HUES6 (cell line): ENCODE measurements at regions not wholly inside any gene's neighbourhood (a gene's known extent, or its start where the extent isn't known, plus 50 kb on each side); places are given as distances from the start of the nearest gene placed in this dataset.

Source experiments
- H3K27ac ChIP-seq: 2 replicates; pipeline ENCODE4 v1.7.0; 2013; ENCODE audit warnings: low read depth, mild to moderate bottlenecking, low read length, inconsistent platforms
- H3K27me3 ChIP-seq: 2 replicates; pipeline ENCODE4 v1.6.1; 2013; ENCODE audit warnings: low read length; ENCODE audit not compliant: control insufficient read depth, insufficient read depth
- H3K36me3 ChIP-seq: 2 replicates; pipeline ENCODE4 v1.6.1; 2013; ENCODE audit warnings: low read length; ENCODE audit not compliant: control insufficient read depth, insufficient read depth
- H3K4me1 ChIP-seq: 2 replicates; pipeline ENCODE4 v1.6.1; 2013; ENCODE audit warnings: low read length; ENCODE audit not compliant: control insufficient read depth, insufficient read depth
- H3K4me3 ChIP-seq: 2 replicates; pipeline ENCODE4 v1.5.1; 2013; ENCODE audit warnings: low read depth, low read length
- H3K9ac ChIP-seq: one replicate; pipeline ENCODE4 v1.6.1; 2013; ENCODE audit warnings: mild to moderate bottlenecking, low read length
- H3K9me3 ChIP-seq: 2 replicates; pipeline ENCODE4 v1.6.1; 2013; ENCODE audit warnings: low read depth, low read length; ENCODE audit not compliant: control insufficient read depth, insufficient read depth

DNA sequence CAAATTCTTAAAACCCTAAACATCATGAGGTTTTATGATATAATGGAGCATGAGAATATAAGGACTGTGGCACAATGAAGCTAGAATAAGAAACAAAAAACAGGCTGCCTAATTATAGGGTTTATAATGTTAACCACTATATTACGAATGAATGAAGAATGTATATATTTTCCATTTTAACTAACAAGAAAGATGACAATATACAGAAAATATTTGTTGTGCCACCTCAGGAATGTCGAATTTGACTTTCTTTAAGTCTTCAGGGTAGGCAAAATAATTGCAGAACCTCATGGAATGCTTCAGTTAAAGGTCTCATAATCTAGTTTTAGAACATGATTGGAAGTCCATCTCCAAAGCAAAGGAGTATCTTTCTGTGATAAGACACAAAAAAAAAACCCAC is 282.9 kb upstream of the SLC8A1 start:
- peaks cover 9% of the 10 kb centered on the region for H3K4me1 ChIP-seq
- H3K27ac ChIP-seq, result no peak overlapping the region
- H3K9ac ChIP-seq, result no peak overlapping the region
- no peaks in the 10 kb centered on the region for H3K36me3 ChIP-seq
- H3K9me3 ChIP-seq, result no peaks in the 10 kb centered on the region
- H3K4me3 ChIP-seq, result no peak overlapping the region
- no peaks in the 10 kb centered on the region for H3K27me3 ChIP-seq

DNA sequence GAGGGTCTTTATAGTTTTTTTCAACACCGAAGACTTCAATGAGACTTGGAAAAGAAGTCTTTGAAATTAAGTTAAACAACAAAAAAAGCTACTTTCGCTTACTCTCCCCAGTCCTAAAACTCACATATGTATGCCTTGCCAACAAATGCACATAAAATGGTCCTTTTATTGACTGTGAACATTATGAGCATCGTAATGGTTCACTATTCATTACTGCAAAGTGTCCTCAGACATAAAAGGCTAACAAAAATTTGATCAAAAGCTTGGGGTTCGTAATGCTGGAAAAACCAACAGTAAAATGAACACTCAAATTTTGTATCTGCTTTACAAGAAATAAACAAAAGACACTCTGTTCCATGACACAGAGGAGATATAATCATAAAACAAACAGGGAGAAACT is 285.3 kb upstream of the SLC8A1 start:
- H3K36me3 ChIP-seq, result no peaks in the 10 kb centered on the region
- no peaks in the 10 kb centered on the region for H3K27me3 ChIP-seq
- no peak overlapping the region for H3K9ac ChIP-seq
- H3K4me1 ChIP-seq, result peaks cover 9% of the 10 kb centered on the region
- no peaks in the 10 kb centered on the region for H3K9me3 ChIP-seq
- H3K4me3 ChIP-seq, result no peak overlapping the region
- no peak overlapping the region for H3K27ac ChIP-seq

DNA sequence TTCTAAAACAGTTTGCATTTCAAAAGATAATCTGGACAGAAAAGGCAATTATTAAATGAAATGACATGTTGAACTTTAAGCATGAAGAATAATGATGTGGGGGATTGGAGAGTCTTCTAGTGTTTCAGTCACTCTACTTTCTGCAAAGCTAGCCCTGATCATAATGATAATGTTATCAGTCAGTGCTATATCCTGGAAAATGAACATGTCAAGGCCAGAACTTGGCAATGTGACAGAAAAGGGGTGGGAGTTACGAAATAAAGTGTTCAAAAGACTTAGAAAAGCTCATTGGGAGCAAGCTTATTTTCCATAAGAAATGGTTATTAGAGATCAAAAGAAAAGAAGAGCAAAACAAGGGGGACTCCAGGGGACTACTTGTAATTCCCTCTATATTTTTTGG is 288.5 kb upstream of the SLC8A1 start:
- H3K4me3 ChIP-seq, result no peak overlapping the region
- no peak overlapping the region for H3K9ac ChIP-seq
- no peaks in the 10 kb centered on the region for H3K27me3 ChIP-seq
- H3K36me3 ChIP-seq, result no peaks in the 10 kb centered on the region
- H3K4me1 ChIP-seq, result no peaks in the 10 kb centered on the region
- no peak overlapping the region for H3K27ac ChIP-seq
- no peaks in the 10 kb centered on the region for H3K9me3 ChIP-seq

DNA sequence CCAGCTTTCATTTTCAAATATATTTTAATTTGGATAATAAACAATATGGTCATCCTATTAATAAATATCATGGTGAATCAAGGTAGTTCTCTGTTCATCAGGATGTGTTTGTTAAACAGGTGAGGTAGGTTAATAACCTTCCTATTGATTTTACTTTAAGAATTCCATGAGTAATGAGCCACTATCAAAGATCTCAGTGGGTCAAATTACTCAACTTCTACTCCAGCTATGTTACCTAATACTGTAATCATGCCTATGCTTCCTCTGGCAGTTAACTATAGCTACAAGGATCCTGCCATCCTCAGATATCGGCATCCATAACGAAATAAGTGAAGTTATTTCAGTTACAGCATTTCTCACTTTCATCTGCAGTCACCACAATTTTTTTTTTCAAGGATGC is 289.6 kb upstream of the SLC8A1 start:
- Histone ChIP-seq H3K9ac (no peak overlapping the region), H3K9me3 (no peaks in the 10 kb centered on the region), H3K36me3 (no peaks in the 10 kb centered on the region), H3K27me3 (no peaks in the 10 kb centered on the region), H3K4me3 (no peak overlapping the region), H3K27ac (no peak overlapping the region), H3K4me1 (no peaks in the 10 kb centered on the region)

DNA sequence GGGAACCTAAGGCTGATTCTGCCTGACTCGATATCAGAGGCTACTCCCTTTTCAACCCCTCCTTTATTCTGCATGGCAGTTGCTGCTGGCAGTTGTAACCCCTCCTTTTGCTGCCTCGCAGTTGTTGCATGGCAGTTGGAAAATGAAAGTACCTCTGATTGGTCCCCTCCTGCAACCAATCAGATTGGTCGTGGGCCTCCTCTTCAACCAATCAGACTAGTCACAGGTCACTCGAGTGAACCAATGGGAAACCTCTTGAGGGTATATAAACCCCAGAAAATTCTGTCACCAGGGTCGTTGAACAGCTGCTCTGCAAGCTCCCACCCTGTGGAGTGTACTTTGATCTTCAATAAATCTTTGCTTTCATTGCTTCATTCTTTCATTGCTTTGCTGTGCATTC is 294.3 kb upstream of the SLC8A1 start:
- no peaks in the 10 kb centered on the region for H3K36me3 ChIP-seq
- H3K4me1 ChIP-seq, result no peaks in the 10 kb centered on the region
- H3K9me3 ChIP-seq, result no peaks in the 10 kb centered on the region
- H3K4me3 ChIP-seq, result no peak overlapping the region
- H3K27ac ChIP-seq, result no peak overlapping the region
- no peaks in the 10 kb centered on the region for H3K27me3 ChIP-seq
- H3K9ac ChIP-seq, result no peak overlapping the region

DNA sequence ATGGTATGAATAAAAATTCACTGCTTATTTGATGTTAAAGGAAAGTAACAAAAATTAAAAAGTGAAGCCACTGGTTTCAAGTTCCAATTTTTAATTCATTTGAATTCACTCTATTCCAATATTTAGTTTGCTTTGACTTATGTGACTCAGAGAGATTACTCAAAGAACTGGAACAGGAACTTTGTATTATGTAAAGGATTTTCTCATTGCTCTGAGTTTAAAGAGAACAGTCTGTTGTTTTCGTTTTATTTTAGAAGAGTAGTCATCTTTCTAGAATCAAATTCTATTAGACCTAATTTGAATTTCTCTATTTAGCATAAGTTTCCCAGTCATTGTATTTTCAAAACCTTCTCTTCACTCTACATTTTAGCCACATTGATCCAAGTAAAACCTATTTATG is 300.1 kb upstream of the SLC8A1 start:
- Histone ChIP-seq H3K27me3 (no peaks in the 10 kb centered on the region), H3K4me1 (no peaks in the 10 kb centered on the region), H3K27ac (no peak overlapping the region), H3K4me3 (no peak overlapping the region), H3K9me3 (no peaks in the 10 kb centered on the region), H3K36me3 (no peaks in the 10 kb centered on the region), H3K9ac (no peak overlapping the region)

DNA sequence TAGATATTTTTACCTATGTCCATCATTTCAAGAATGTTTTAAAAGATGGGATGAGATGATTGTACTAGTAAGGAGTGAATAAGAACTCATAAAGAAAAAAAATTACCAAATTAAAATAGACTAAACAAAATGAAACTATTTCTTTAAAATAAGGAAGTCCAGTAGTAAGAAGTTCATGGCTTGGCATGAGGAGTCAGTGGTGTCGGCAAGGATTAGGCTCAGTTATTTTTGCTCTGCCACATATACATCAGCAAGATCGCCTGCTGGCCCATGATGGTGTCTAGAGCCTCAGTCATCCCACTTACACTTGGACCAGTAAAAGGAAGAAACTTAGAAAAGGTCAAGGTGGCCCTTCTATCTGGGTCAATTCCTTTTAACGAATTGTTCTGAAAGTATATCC is 300.9 kb upstream of the SLC8A1 start:
- no peak overlapping the region for H3K4me3 ChIP-seq
- no peaks in the 10 kb centered on the region for H3K36me3 ChIP-seq
- H3K9ac ChIP-seq, result no peak overlapping the region
- no peaks in the 10 kb centered on the region for H3K27me3 ChIP-seq
- H3K27ac ChIP-seq, result no peak overlapping the region
- no peaks in the 10 kb centered on the region for H3K4me1 ChIP-seq
- H3K9me3 ChIP-seq, result no peaks in the 10 kb centered on the region

DNA sequence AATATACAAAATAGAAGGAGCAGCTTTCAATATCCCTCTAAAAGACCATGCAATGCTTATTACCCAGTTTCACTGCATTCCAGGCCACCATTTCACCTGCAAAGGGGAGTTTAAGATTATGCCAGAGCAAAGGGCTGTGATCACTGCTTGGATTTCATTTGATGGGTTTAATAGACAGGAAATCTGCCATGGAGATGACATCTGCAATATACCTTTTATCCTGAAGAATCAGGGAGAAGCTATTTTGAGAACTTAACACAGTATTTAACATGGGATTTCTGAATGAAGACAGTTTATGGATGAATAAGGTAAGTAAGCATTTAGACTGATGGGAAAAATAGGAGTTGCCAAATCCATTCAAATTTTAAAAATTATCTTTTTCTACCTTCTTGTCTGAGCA is 303.0 kb upstream of the SLC8A1 start:
- H3K27me3 ChIP-seq, result no peaks in the 10 kb centered on the region

DNA sequence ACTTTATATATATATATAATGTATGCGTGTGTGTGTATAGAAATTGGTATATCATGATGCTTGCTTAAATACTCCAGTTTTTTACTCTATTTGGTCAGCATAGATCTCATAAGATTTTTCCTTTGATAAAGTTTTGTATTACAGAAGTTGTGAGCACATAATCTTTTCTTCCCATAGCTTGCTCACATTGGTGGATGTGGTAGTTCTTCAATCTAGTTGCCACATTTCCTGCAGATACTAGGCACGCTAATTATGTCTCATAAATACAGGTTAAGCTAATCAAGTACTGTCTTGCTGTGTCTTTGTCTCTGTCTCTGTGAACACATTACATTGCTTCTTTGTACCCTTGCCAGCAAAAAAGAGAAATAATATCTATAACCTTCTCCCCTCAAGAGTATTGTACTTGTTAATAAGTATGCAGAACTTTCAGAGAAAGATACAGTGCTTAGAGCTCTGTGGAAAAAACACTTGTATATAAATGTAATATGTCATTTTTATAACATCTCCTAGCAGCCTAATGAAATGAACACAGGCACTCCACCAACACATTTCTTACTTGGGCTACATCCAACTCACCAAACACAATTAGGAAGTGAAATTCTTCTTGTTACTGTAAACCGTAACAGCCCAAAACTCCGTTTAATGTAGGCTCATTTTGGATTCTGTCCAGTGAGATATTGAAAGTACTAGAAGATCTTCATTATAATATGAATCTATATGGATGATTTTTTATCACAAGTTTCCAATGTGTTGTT is 306.7 kb upstream of the SLC8A1 start:
- H3K9ac ChIP-seq, result no peak overlapping the region
- no peaks in the 10 kb centered on the region for H3K27me3 ChIP-seq
- H3K27ac ChIP-seq, result no peak overlapping the region
- H3K4me1 ChIP-seq, result no peaks in the 10 kb centered on the region
- H3K9me3 ChIP-seq, result no peaks in the 10 kb centered on the region
- H3K36me3 ChIP-seq, result no peaks in the 10 kb centered on the region
- no peak overlapping the region for H3K4me3 ChIP-seq

More for the DNA sequence above, 303.0 kb upstream of the SLC8A1 start:
- no peak overlapping the region for H3K4me3 ChIP-seq
- no peaks in the 10 kb centered on the region for H3K4me1 ChIP-seq
- H3K27ac ChIP-seq, result no peak overlapping the region
- H3K9me3 ChIP-seq, result no peaks in the 10 kb centered on the region
- H3K36me3 ChIP-seq, result no peaks in the 10 kb centered on the region
- H3K9ac ChIP-seq, result no peak overlapping the region

DNA sequence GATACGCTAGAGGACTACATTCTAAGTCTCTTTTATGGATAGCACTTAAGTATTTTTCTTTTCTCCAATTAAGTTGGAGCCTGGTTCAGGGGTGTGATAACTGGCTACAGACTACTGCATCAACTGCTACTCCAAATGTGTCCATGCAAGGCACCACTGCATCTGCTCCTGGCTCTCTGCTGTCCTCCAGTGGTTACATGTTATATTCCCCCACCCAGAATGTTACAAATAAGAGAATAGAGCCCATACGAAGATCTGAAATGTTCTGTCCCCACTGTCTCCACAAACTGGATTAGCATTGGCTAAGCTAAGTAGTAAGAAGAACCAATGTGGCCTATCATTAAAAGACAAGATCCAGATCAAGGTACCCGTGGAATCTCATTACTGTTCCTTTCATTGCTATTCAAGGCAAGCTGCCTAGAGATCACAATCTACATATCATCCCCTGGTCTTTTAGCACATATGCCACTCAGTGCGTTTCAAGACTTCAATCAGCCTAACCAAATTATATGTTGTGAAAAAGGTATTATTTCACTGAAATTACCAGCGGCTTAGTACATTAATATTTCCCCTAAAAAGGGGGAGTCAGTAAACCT is 308.3 kb upstream of the SLC8A1 start:
- H3K36me3 ChIP-seq, result no peaks in the 10 kb centered on the region

DNA sequence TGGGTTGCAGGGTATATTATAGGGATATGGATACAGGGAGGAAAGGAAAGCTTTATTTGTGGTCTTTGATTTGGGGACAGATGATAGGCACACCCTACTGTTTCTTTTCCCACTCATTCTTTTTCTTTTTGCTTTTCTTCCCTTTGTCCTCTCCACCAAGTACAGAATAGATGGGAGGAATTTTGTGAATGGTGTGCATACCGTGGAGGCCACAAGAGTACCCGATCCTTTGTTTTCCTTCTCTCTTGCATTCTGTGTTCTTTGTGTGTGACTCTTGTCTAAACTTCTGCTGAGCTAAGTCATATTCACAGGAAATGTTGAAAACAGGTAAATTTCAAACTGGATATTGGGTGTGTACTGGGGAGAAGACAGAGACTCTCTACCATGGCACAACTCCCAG is 321.4 kb upstream of the SLC8A1 start:
- Histone ChIP-seq H3K36me3 (no peaks in the 10 kb centered on the region), H3K27me3 (no peaks in the 10 kb centered on the region), H3K4me1 (no peaks in the 10 kb centered on the region), H3K4me3 (no peak overlapping the region), H3K27ac (no peak overlapping the region), H3K9ac (no peak overlapping the region), H3K9me3 (no peaks in the 10 kb centered on the region)

More for the DNA sequence above, 308.3 kb upstream of the SLC8A1 start:
- Histone ChIP-seq H3K9ac (no peak overlapping the region), H3K4me3 (no peak overlapping the region), H3K27me3 (no peaks in the 10 kb centered on the region), H3K9me3 (no peaks in the 10 kb centered on the region), H3K4me1 (no peaks in the 10 kb centered on the region), H3K27ac (no peak overlapping the region)
